ENCODE measurements at regions not wholly inside any gene's neighbourhood (a gene's known extent, or its start where the extent isn't known, plus 50 kb on each side); places are given as distances from the start of the nearest gene placed in this dataset.

DNA sequence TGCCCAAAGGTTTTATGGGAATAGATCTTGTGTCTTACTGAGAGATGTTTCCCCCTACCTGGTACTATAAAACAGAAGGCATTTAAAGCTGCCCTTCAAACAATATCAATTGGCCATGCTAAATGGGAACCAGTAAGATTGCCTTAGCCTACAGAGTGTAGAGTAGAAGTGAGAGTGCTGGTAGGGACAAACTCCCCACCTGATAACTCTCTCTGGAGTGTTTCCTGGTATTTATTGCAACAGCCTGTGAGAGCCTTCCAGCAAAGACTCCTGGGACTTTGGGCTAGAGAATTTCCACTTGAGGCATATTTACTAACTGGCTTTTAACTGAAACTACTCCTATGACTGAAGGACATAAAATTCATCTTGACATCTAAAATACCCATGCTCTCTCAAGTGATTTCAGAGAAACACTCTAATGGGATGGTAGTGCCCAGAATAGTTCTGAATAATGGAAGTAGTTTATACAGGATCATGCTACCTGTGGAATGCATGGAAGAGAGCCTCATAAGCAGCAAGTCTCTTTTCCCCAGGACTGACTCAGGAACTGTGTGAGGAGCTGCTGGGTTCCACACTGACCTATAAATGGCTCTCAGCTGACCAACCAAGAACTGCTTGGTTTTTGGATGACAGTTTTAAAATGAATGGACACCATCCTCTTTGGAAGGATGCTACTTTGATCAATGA lies 132.7 kb upstream of the SLITRK5 start:
- TF ChIP-seq GATA3 (IDR thresholded peaks at IDR 0.05; ENCODE audit: low read depth, low read length) (no peak), GATA2 (IDR thresholded peaks at IDR 0.05; ENCODE audit: low read depth, low read length) (no peak)

GRCh38 chr13:87553142-87553541 lies 118.0 kb upstream of the SLITRK5 start:
- TF ChIP-seq GATA3 (IDR thresholded peaks at IDR 0.05; ENCODE audit: low read depth, low read length): no peak
- TF ChIP-seq GATA2 (IDR thresholded peaks at IDR 0.05; ENCODE audit: low read depth, low read length): no peak

DNA sequence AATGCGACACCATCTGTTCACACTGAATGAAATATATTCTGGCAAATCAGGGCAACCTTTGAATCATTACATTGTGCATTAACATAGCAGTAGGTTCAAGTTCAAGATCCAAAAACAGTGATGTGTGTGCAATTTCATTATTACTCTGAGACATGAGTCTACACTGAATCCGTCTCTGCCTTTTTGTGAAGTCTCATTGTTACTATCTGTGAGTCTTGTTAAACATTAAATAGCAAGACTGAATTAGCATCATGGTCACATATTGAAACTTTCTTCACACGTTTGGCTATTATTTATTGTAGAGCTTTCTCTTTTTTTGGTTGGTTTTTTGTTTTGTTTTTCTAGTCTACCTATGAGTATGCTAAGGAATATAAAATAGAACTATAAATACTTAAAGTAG lies 117.1 kb upstream of the SLITRK5 start:
- no peak for TF ChIP-seq GATA3 (IDR thresholded peaks at IDR 0.05; ENCODE audit: low read depth, low read length)
- no peak for TF ChIP-seq GATA2 (IDR thresholded peaks at IDR 0.05; ENCODE audit: low read depth, low read length)

GRCh38 chr13:87557788-87558187 lies 113.4 kb upstream of the SLITRK5 start:
- TF ChIP-seq GATA3 (IDR thresholded peaks at IDR 0.05; ENCODE audit: low read depth, low read length) (no peak), GATA2 (IDR thresholded peaks at IDR 0.05; ENCODE audit: low read depth, low read length) (no peak)

DNA sequence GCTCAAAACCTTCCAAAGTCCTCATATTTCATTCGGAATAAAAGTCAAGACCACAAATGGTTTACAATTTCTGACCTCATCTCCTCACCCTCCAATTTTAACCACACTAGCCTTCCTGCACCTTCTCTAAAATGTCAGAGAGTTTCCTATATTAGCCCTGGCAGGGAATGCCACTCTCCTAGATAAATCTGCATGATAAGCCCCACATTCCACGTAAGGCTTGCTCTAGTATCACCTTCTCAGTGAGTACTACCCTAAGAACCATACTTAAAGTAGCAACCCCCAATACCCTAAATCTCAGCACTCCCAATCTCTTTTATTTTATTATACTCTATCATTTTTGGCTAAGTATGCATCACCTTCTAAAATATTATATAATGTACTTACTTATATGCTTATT lies 100.5 kb upstream of the SLITRK5 start:
- TF ChIP-seq GATA2 (IDR thresholded peaks at IDR 0.05; ENCODE audit: low read depth, low read length) (no peak), GATA3 (IDR thresholded peaks at IDR 0.05; ENCODE audit: low read depth, low read length) (no peak)

DNA sequence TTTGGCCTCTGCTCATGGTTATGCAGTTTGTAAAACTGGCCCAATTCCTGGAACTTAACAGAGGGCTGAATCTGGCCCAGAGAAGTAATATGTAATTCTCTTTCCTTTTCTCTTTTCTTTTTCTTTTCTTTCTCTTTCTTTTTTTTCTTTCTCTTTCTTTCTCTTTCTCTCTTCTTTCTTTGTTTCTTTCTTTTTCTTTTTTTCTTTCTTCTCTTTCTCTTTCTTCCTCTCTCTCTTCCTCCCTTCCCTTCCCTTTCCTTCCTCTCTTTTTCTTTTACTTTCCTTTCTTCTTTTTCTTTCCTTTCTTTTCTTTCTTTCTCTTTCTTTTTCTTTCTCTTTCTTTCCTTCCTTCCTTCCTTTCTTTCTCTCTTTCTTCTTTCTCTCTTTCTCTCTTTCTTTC lies 88.8 kb upstream of the SLITRK5 start:
- TF ChIP-seq GATA3 (IDR thresholded peaks at IDR 0.05; ENCODE audit: low read depth, low read length): no peak
- no peak for TF ChIP-seq GATA2 (IDR thresholded peaks at IDR 0.05; ENCODE audit: low read depth, low read length)

- TF ChIP-seq GATA3 (IDR thresholded peaks at IDR 0.05; ENCODE audit: low read depth, low read length): no peak
- no peak for TF ChIP-seq GATA2 (IDR thresholded peaks at IDR 0.05; ENCODE audit: low read depth, low read length)
Measured at GRCh38 chr13:87590518-87590917, 80.7 kb upstream of the SLITRK5 start.

DNA sequence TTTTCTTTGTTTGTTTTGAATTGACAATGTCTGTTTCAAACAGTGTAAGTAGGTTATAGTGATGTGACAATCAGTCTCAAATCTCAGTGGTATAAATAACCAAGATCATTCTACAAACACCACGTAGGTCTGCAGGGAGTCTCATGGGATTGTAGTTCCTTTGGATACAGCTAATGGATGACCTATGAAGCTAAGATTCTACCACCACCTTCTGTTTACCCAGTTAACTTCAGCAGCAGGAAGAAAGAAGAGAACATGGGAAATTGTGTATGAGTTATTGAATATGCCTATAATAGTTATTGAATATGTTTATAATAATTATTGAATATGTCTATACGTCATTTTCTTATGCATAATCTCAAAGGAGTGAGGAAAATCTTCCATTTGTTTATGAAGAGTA lies 63.9 kb upstream of the SLITRK5 start:
- TF ChIP-seq GATA2 (IDR thresholded peaks at IDR 0.05; ENCODE audit: low read depth, low read length): no peak
- no peak for TF ChIP-seq GATA3 (IDR thresholded peaks at IDR 0.05; ENCODE audit: low read depth, low read length)

- TF ChIP-seq GATA3 (IDR thresholded peaks at IDR 0.05; ENCODE audit: low read depth, low read length): no peak
- no peak for TF ChIP-seq GATA2 (IDR thresholded peaks at IDR 0.05; ENCODE audit: low read depth, low read length)
Measured at GRCh38 chr13:87614276-87614675, 56.9 kb upstream of the SLITRK5 start.
